Fibroblast of the aortic adventitia (primary cell): ENCODE measurements at regions not wholly inside any gene's neighbourhood (a gene's known extent, or its start where the extent isn't known, plus 50 kb on each side); places are given as distances from the start of the nearest gene placed in this dataset.
A peak's percentile ranks its signal among the peaks of the same experiment; 100 is the strongest.

ENCODE experiments used
- DNase-seq: peaks from one replicate; pipeline ENCODE4 v3.0.0-alpha.2; 2010; ENCODE audit warnings: low read depth
- H3K4me3 ChIP-seq: 2 replicates; pipeline ENCODE4 v1.5.1; 2011; ENCODE audit warnings: low read depth, mild to moderate bottlenecking, control low read depth, low read length, moderate library complexity
- CTCF ChIP-seq: IDR thresholded peaks from 2 replicates; pipeline ENCODE4 v1.5.1; 2011; ENCODE audit warnings: mild to moderate bottlenecking, low read length, control low read depth, inconsistent platforms; ENCODE audit not compliant: insufficient read depth

- no peak for DNase-seq
- no peak overlapping the region for H3K4me3 ChIP-seq
- TF ChIP-seq CTCF = no peak
These were observed 1286.6 kb upstream of the ZEB2 start for GRCh38 chr2:145806546-145806945.

GRCh38 chr2:145802133-145802532, 1282.2 kb upstream of the ZEB2 start:
- no peak for DNase-seq
- no peak for TF ChIP-seq CTCF

GRCh38 chr2:145801210-145801609, 1281.3 kb upstream of the ZEB2 start:
- no peak overlapping the region for H3K4me3 ChIP-seq
- no peak for TF ChIP-seq CTCF
- DNase-seq = no peak

More at GRCh38 chr2:145802133-145802532, 1282.2 kb upstream of the ZEB2 start:
- no peak overlapping the region for H3K4me3 ChIP-seq

GRCh38 chr2:145800151-145801091, 1280.5 kb upstream of the ZEB2 start:
- peak; percentile 14 for DNase-seq
- no peak overlapping the region for H3K4me3 ChIP-seq
- TF ChIP-seq CTCF = no peak

- H3K4me3 ChIP-seq = no peak overlapping the region
- TF ChIP-seq CTCF = no peak
- DNase-seq = no peak
These were observed 1279.7 kb upstream of the ZEB2 start for GRCh38 chr2:145799595-145800108.

GRCh38 chr2:145798419-145798818, 1278.5 kb upstream of the ZEB2 start:
- TF ChIP-seq CTCF = no peak
- H3K4me3 ChIP-seq = no peak overlapping the region
- no peak for DNase-seq
